Kidney (tissue), 13 donors: ENCODE measurements at regions not wholly inside any gene's neighbourhood (a gene's known extent, or its start where the extent isn't known, plus 50 kb on each side); places are given as distances from the start of the nearest gene placed in this dataset.
A peak's percentile ranks its signal among the peaks of the same experiment; 100 is the strongest.

ENCODE experiments used
- DNase-seq, 5 donors: peaks; one replicate each; pipeline ENCODE4 v3.0.0-alpha.2; 2013 to 2020
- FAIRE-seq: peaks from 2 replicates; lab custom pipeline; 2012; peaks lifted over from hg19 to GRCh38; lab: Jason Lieb, UNC
- H3K27ac ChIP-seq, 2 donors: one replicate each; pipeline ENCODE4 v1.7.0; 2013; ENCODE audit warnings: low read depth in 2 of 2, low read length in 2 of 2, inconsistent platforms in 1 of 2
- H3K27me3 ChIP-seq: one replicate; pipeline ENCODE4 v1.7.1; 2013; ENCODE audit warnings: low read length, inconsistent platforms; ENCODE audit not compliant: control insufficient read depth, insufficient read depth
- H3K36me3 ChIP-seq, 3 donors: one replicate each; pipeline versions ENCODE4 v1.7.0 to v1.7.1; 2013; ENCODE audit warnings: low read length in 3 of 3, control low read depth in 1 of 3, inconsistent platforms in 1 of 3; ENCODE audit not compliant: insufficient read depth in 3 of 3, control insufficient read depth in 2 of 3
- H3K4me1 ChIP-seq, 3 donors: one replicate each; pipeline versions ENCODE4 v1.7.0 to v1.7.1; 2013; ENCODE audit warnings: low read length in 3 of 3, inconsistent platforms in 1 of 3, low read depth in 1 of 3; ENCODE audit not compliant: control insufficient read depth in 2 of 3, insufficient read depth in 2 of 3
- H3K4me3 ChIP-seq, 3 donors: one replicate each; pipeline versions ENCODE4 v1.7.0 to v1.8.1; 2013; ENCODE audit warnings: low read length in 3 of 3, control low read depth in 1 of 3, inconsistent platforms in 1 of 3
- H3K9ac ChIP-seq, 3 donors: one replicate each; pipeline versions ENCODE4 v1.7.0 to v1.7.1; 2013; ENCODE audit warnings: low read length in 3 of 3, control low read depth in 1 of 3, inconsistent platforms in 1 of 3
- H3K9me3 ChIP-seq, 3 donors: one replicate each; pipeline versions ENCODE4 v1.7.0 to v1.7.1; 2013; ENCODE audit warnings: low read length in 3 of 3, control low read depth in 1 of 3, inconsistent platforms in 1 of 3; ENCODE audit not compliant: control insufficient read depth in 2 of 3, insufficient read depth in 1 of 3
- CTCF ChIP-seq: IDR thresholded peaks from 3 replicates; pipeline ENCODE4 v1.5.1; 2012; ENCODE audit warnings: mild to moderate bottlenecking, moderate library complexity, borderline replicate concordance; ENCODE audit not compliant: insufficient read depth; ENCODE audit errors: extremely low read depth
- intact Hi-C: fragments of 100-400 bp; cut with DNase I; formaldehyde crosslinking; loops from one replicate; pipeline ENCODE4 v1.11.1; 2022
- donor health status: control.
- donor health status: control.
- donor health status: control.
- donor health status: control.
- donor health status: control.
- donor health status: DM: yes; HTN: yes; CAD: no.
- donor health status: Normal renal cell carcinoma (clear cell type).

- Histone ChIP-seq H3K4me1 (peaks cover 0 to under 1% (median 0%) of the 10 kb centered on the region in 3 donors), H3K27me3 (no peaks in the 10 kb centered on the region), H3K36me3 (no peaks in the 10 kb centered on the region), H3K4me3 (no peak overlapping the region), H3K27ac (no peak overlapping the region), H3K9me3 (no peaks in the 10 kb centered on the region), H3K9ac (no peak overlapping the region)
- FAIRE-seq (no peak), DNase-seq (peak in 1 of 5 donors; percentile 70)
- intact Hi-C loops = no loop called here
- TF ChIP-seq CTCF = no peak
Measured at GRCh38 chr16:85258629-85259028, 146.4 kb upstream of the CIBAR2 start.

GRCh38 chr16:85259115-85259831 is 147.0 kb upstream of the CIBAR2 start:
- H3K27ac ChIP-seq = no peak overlapping the region
- H3K4me3 ChIP-seq = no peak overlapping the region
- no peak for DNase-seq
- FAIRE-seq = no peak
- intact Hi-C loops = no loop called here
- no peaks in the 10 kb centered on the region for H3K4me1 ChIP-seq
- TF ChIP-seq CTCF = no peak
- H3K27me3 ChIP-seq = no peaks in the 10 kb centered on the region
- no peak overlapping the region for H3K9ac ChIP-seq
- H3K9me3 ChIP-seq = no peaks in the 10 kb centered on the region
- H3K36me3 ChIP-seq = no peaks in the 10 kb centered on the region

GRCh38 chr16:85259832-85260167 is 147.5 kb upstream of the CIBAR2 start:
- FAIRE-seq = no peak
- Histone ChIP-seq H3K36me3 (no peaks in the 10 kb centered on the region), H3K4me1 (no peaks in the 10 kb centered on the region), H3K27ac (no peak overlapping the region), H3K9ac (no peak overlapping the region), H3K27me3 (no peaks in the 10 kb centered on the region), H3K4me3 (no peak overlapping the region), H3K9me3 (no peaks in the 10 kb centered on the region)
- no peak for TF ChIP-seq CTCF
- peak in 3 of 5 donors; percentile 51 to 71 (median 53) for DNase-seq
- intact Hi-C loops = no loop called here

- no peak for FAIRE-seq
- H3K4me3 ChIP-seq = no peak overlapping the region
- no peaks in the 10 kb centered on the region for H3K27me3 ChIP-seq
- H3K36me3 ChIP-seq = no peaks in the 10 kb centered on the region
- no peak for DNase-seq
- no peak overlapping the region for H3K27ac ChIP-seq
- no peak for TF ChIP-seq CTCF
- intact Hi-C loops = no loop called here
- no peak overlapping the region for H3K9ac ChIP-seq
- H3K4me1 ChIP-seq = no peaks in the 10 kb centered on the region
- no peaks in the 10 kb centered on the region for H3K9me3 ChIP-seq
Measured at GRCh38 chr16:85261204-85261603, 148.9 kb upstream of the CIBAR2 start.
